GM12875 (cell line): ENCODE measurements at regions not wholly inside any gene's neighbourhood (a gene's known extent, or its start where the extent isn't known, plus 50 kb on each side); places are given as distances from the start of the nearest gene placed in this dataset.

Experiments used
- H3K4me3 ChIP-seq: one replicate; pipeline ENCODE4 v1.5.1; 2011; ENCODE audit warnings: low read depth, low read length, control low read depth
- CTCF ChIP-seq: IDR thresholded peaks from 2 replicates; pipeline ENCODE4 v1.5.1; 2011; ENCODE audit warnings: low read depth, mild to moderate bottlenecking, control low read depth, inconsistent platforms, low read length, moderate library complexity, borderline replicate concordance; ENCODE audit not compliant: insufficient read depth

- H3K4me3 ChIP-seq, result no peak overlapping the region
- no peak for TF ChIP-seq CTCF
These were observed 852.6 kb downstream of the NTRK3 start for GRCh38 chr15:87403973-87404372.

GRCh38 chr15:87401973-87402372, 854.6 kb downstream of the NTRK3 start:
- no peak overlapping the region for H3K4me3 ChIP-seq
- no peak for TF ChIP-seq CTCF

- TF ChIP-seq CTCF, result no peak
- H3K4me3 ChIP-seq, result no peak overlapping the region
These were observed 861.9 kb downstream of the NTRK3 start for GRCh38 chr15:87394676-87395075.

- no peak overlapping the region for H3K4me3 ChIP-seq
- no peak for TF ChIP-seq CTCF
These were observed 868.8 kb downstream of the NTRK3 start for GRCh38 chr15:87387766-87388165.

- no peak for TF ChIP-seq CTCF
- no peak overlapping the region for H3K4me3 ChIP-seq
These were observed 882.2 kb downstream of the NTRK3 start for GRCh38 chr15:87374339-87374738.

GRCh38 chr15:87369269-87369668, 887.3 kb downstream of the NTRK3 start:
- H3K4me3 ChIP-seq, result no peak overlapping the region
- TF ChIP-seq CTCF, result no peak

GRCh38 chr15:87368511-87368910, 888.0 kb downstream of the NTRK3 start:
- TF ChIP-seq CTCF, result no peak
- no peak overlapping the region for H3K4me3 ChIP-seq
